Left cardiac atrium (tissue), 4 donors: ENCODE measurements at regions not wholly inside any gene's neighbourhood (a gene's known extent, or its start where the extent isn't known, plus 50 kb on each side); places are given as distances from the start of the nearest gene placed in this dataset.
"Not testable (repeated sequence)": the region's sequence is repeated elsewhere in the genome, so short reads cannot be mapped to it uniquely, and the experiment has no call there.

Experiments used
- ATAC-seq, 2 donors: fragments of 200-7000 bp; cut with Tn5 transposase; one replicate each; pipeline ENCODE4 v1.9.1; 2020; ENCODE audit warnings: mild to moderate bottlenecking in 2 of 2, moderate library complexity in 2 of 2
- DNase-seq: peaks from one replicate; pipeline ENCODE4 v3.0.0-alpha.2; 2020
- intact Hi-C, 2 donors: fragments of 100-400 bp; cut with DNase I; formaldehyde crosslinking; loops; one replicate each; pipeline versions ENCODE4 v1.14.1 to v1.15.1; 2022 to 2023
- donor health status: DM: no; HTN: yes; CAD: no.
- donor health status: DM: no; HTN: yes; CAD: no; lungs with severe emphysema.
- donor health status: DM: yes; HTN: yes; CAD: no.
- donor health status: Dilated cardiomyopathy.

GRCh38 chr2:10220902-10221391 lies 81.8 kb upstream of the HPCAL1 start:
- DNase-seq = no peak
- intact Hi-C loops = no loop called here

DNA sequence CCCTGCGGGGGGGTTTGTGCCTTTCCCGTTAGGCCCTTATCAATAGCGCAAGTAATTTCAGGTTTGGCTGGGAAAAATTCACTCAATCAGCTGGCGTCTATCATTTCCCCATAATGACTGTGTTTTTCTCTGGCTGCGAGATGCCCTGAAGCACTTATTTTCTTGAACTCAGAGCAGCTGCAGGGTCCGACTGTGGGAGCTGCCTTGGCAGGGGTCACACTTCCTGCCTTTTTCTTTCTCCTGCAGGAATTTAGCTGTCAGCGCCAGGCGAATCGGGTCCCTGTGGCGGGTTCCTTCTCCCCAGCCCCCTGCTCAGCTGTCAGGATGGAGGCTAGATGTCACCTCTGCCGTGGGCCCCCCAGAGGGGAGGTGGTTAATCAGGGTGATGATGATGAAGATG lies 81.3 kb upstream of the HPCAL1 start:
- intact Hi-C loops = no loop called here
- ATAC-seq (no peak), DNase-seq (no peak)

More at GRCh38 chr2:10220902-10221391, 81.8 kb upstream of the HPCAL1 start:
- no peak for ATAC-seq

DNA sequence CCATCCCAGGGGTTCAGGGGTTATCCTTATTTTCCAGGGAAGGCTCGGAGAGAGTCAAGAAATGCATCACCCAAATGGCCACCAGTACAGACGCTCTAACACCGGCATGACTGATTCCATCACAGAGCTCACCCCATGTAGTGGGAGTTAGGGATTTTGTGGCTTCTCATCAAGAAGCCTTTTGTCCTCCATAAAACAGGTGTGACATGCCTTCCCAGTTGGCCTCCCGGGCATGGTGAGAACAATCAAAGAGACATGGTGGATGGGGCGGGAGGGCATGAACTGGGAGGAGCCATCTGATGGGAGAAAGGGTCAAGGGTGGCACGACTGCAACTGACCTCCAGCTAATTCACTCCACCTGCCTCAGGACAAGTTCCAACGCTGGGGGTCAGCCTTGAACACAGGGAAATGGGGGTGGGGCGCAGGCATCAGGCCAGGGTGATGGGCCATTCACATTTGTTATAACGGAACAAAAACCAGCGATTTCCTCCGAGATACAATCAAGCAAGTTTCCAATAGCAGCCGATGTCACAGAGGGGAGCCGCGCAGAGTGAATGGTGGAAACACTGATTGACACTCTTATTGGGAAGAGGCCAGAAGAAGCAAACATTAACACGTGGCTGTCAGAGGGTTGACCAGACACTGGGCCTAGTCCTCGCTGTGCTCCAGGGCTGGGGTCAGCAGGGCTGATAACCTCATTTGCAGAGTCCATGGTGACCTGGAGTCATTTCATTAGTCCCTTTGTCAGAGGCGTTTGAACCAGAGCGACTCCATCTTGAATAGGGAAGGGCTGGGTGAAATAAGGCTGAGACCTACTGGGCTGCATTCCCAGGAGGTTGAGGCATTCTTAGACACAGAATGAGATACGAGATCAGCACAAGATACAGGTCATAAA lies 80.5 kb upstream of the HPCAL1 start:
- ATAC-seq = no peak
- no peak for DNase-seq
- intact Hi-C loops = no loop called here

- intact Hi-C loops = no loop called here
- ATAC-seq (no peak), DNase-seq (no peak)
Observed at GRCh38 chr2:10223471-10223870, 79.2 kb upstream of the HPCAL1 start.

DNA sequence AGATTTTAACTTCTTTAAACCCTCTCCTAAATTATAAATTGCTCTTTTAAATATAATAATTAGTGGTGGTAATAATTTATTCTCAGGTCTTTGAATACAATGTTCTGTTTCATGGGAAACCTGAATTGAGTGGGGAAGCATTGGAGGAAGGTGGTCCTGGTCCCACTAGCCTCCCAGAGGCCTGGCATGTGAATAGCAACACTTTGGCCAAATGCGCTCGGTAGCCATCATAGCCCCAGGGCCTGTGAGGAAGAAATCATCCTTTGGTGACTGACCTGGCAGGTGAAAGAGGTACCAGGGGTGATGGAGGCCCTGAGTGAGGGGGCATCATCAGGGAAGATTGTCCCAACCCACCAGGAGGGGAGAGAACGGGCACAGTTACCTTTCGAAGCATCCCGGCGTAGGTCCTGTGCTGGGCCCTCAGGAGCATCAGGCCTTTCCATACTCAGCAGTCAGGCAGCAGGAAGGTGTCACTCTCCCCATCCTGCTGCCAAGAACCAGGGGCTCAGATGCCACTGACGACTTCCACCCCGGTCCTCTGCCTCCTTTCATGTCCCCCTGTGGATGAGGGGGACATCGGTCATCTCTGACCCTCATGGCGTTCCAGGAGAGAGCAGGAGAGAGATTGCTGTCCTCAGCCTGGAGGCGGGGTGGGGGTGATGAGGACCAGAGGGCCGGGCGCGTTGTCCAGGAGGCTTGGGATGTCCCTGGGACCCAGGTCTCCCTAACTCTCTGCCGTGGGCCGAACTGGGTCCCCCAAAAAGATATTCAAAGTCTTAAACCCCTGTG lies 78.6 kb upstream of the HPCAL1 start:
- intact Hi-C loops = no loop called here
- DNase-seq (no peak), ATAC-seq (no peak)

GRCh38 chr2:10224734-10225133 lies 78.0 kb upstream of the HPCAL1 start:
- no peak for ATAC-seq
- intact Hi-C loops = no loop called here
- no peak for DNase-seq

DNA sequence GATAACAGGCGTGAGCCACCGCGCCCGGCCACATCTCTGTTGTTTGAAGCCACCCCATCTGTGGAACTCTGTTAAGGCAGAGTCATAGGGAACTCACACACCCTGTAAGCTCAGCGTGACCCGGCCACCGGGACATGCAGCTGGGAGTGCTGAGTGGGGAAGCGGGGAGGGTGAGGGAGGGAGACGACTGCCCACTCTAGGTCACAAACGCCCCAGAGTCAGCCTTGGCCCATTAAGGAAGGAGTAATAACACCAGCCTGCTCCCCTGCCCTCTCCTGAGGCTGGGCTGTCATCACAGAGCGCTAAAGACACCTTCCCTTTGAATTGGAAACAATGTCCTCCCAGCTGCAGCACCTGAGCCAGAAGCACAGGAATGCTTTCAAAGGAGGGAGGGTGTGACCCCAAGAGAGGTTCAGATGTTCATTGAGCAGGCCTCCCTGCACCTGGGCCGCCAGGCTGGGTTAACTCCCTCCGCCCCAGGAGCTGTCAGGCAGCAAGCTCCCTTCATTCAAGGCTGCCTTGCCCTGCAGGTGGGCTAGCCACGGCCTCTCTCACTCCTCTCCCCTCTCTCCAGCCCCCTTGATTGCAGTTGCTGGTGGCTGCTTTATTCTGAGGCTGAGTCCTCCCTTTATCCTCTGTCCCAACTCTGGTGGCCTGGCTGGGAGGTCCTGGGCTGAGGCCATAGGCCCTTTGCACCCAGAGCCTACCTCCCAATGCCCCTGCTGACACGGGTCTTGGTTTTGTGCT lies 77.2 kb upstream of the HPCAL1 start:
- ATAC-seq (no peak), DNase-seq (no peak)
- intact Hi-C loops = no loop called here

DNA sequence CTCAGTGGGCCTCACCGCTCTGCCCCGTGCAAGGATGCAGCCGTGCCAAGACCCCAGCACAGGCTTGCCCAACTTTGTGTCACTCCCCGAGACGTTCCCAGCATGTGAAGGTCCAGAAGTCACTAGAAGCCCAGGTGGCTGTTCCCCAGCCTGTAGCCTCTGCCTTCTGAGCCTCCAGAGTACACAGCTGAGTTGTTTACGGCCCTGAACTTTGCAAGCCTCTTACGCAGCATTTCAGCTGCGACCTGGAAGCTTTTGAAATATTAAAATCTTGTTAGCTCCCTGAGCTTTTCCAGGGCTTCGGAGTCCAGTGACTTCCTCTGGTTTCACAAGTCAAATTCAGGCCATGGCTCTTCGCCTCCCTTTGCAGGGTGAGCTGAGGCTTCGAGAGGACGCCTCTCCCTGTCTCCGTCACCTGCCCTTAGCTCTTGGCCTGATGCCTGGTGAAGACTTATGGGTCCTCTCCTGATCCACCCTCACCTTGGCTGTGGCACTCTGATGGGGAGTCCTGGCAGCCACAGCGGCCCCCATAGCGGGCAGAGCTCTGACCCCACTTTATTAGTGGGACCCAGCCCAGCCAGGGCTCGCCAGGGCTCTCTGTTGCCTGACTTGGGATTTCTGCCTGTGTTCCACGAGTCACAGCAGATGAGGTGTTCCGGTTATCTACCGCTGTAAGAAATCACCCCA lies 76.5 kb upstream of the HPCAL1 start:
- ATAC-seq (no peak), DNase-seq (no peak)
- intact Hi-C loops = no loop called here

DNA sequence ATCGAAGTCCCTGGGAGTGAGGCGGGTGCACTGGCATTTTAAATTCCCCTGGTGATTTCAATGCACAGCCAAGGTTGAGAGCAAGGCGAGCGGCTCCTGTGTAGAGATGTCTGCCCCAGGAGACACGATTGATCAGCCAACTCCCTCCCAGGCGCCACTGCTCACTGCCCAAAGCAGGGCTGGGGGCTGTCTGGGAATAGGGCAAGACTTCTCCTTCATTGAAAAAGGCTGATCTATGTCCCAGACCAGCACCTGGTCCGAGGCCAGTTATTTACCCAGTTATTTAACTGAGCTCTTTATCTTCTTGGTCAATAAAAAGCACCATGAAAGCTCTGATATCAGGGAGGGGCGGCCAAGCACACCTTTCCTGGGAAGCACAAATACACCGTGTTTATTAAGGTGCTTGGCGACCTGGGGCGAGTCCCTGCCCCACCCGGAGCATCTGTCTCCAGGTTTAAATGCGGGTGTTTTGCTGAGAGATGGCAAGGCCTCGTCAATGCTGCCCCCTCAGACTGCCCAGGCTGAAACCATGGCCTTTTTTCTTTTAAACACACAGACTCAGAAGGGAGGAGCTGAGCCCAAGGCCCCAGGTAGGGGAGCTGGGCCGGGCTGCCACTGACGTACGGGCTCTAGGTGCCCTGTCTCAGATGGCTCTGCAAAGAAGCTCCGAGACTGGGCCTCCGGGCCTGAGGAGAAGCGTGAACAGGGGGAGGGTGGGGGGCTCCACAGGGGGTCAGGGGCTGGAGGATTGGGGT lies 73.9 kb upstream of the HPCAL1 start:
- intact Hi-C loops = no loop called here
- no peak for ATAC-seq
- DNase-seq = no peak

DNA sequence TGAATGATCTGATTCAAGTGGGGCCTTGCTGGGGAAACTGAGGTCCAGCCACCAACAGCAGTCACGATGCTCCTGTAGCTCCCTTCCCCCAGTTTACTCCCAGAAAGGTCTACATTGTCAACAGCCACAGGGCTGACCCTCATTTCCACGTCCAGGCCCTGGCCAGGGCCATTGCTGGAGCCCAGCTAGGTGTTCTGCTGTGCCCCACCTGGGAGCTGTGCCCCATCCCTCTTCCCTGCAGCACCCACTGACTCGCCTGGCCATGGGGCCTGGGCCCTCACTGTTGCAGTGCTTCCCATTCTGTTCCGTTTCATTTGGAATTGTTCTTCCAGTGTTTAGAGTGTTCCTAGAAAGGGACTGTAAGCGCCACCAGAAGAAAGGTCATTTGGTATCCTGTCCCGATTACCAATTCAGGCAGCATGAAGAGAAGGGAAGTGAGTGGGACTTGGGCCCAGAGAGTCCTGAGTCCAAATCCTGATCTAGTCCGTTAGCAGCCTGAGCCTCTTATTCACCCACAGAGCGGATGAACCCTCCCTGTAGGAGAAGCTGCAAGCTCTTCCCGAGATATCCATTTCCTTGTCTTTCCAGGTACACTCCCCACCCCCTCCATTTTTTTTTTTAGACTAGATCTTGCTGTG lies 73.1 kb upstream of the HPCAL1 start:
- intact Hi-C loops = no loop called here
- no peak for ATAC-seq
- DNase-seq = no peak

DNA sequence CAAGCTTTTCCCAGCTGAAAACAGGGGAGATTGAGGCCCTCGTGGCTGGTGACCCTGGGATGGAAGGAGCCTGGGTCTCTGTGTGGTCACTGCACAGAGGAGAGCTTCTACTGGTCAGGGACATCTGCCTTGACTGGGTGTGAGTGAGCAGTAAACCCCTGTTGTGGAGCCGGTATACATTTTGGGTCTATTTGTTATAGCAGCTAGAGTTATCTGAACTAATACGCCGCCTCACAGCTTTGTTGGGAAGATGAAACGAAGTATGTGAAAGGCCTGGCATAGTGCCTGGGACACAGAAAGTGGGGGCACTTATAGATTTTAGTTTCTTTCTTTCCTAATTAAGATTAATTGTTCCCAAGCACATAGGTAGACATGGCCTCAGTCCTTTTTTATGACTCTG lies 72.2 kb upstream of the HPCAL1 start:
- intact Hi-C loops = no loop called here
- DNase-seq (no peak), ATAC-seq (no peak)

GRCh38 chr2:10230921-10231320 lies 71.8 kb upstream of the HPCAL1 start:
- DNase-seq, intact Hi-C loops, ATAC-seq: not testable (repeated sequence)

DNA sequence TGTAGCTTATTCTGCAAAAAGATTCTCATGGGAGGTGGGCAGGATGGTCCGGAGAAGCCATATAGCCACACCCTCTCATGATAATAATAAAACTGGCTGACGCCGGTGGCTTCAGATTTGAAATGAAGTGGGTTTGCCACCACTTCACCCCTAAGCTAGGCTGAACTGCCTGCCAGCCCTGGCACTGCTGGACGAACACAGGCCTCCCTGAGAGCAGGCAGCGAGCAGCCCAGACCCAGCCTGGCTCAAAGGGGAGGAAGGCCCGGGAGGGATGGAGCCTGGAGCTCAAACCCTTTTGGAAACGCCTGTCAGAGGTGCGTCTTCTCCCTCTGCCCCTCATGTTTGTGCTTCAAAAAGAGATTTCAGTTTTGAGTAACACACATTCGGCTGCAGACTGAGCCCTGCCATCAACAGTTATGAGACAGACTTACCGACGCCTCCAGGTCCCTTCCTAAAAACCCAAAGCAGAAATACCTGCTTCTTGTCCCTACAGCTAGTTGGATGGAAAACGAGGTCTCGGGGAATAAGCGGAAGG lies 71.1 kb upstream of the HPCAL1 start:
- ATAC-seq (no peak), DNase-seq (no peak)
- intact Hi-C loops = no loop called here

DNA sequence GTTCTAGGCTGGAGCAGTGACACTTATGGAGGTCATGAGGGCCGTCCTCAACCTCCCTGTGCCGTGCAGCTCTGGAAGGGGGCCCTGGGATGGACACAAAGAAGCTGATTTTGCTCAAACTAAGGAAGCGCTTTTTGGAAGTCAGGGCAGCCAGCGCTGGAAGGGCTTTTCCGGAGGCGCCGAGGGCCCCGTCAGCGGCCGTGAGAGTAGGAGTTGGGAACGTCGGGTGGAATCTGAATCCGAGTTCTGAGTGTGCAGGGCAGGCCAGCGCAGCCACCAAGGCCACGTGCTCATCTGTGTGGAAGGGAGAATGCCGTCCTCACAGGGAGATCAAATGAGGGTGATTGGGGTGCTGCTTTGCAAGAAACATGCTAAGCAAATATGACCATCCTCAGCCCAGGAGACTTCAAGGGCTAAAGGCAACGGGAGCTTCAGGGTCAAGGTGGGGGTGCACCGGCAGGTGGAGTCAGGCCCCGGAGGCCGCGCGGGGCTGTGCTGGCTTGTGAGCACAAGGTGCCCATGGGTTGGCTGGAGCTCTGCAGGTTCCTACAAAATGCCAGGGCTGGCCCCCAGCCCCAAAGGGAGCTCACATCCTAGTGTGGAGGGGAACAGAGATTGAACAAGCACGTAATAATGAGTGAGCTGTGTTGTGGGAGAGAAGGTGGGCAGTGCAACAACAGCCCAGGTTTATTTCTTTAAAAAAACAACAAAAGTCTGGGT lies 70.4 kb upstream of the HPCAL1 start:
- ATAC-seq (no peak), DNase-seq (no peak)
- intact Hi-C loops = no loop called here

- DNase-seq (no peak), ATAC-seq (no peak)
- intact Hi-C loops = no loop called here
Observed at GRCh38 chr2:10233131-10234012, 69.3 kb upstream of the HPCAL1 start.

DNA sequence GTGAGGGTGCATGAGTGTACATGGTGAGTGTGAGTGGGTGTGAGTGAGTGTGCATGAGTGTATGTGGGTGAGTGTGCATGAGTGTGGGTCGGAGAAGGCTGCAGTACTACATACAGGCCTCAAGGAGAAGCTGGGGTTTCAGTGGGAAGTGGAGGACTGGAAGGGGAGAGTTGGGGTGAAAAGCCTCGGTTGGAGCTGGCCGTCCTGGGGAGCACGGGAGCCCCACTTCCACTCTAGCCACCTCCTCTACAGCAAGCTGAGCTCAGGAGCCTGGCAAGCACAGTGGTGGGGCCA lies 68.7 kb upstream of the HPCAL1 start:
- ATAC-seq = no peak
- intact Hi-C loops = no loop called here
- no peak for DNase-seq
